Dedifferentiated amniotic fluid mesenchymal stem cell (primary cell): ENCODE measurements at regions not wholly inside any gene's neighbourhood (a gene's known extent, or its start where the extent isn't known, plus 50 kb on each side); places are given as distances from the start of the nearest gene placed in this dataset.
"Not testable (repeated sequence)": the region's sequence is repeated elsewhere in the genome, so short reads cannot be mapped to it uniquely, and the experiment has no call there.

Experiments
- DNase-seq: peaks from one replicate; pipeline ENCODE4 v3.0.0-alpha.2; 2016; ENCODE audit errors: extremely low spot score

- no peak for DNase-seq
Measured at GRCh38 chr1:182229451-182229850, 162.1 kb downstream of the GLUL start.

- DNase-seq = no peak
Measured at GRCh38 chr1:182227864-182228547, 163.6 kb downstream of the GLUL start.

GRCh38 chr1:182226618-182227017 lies 165.0 kb downstream of the GLUL start:
- no peak for DNase-seq

- DNase-seq = not testable (repeated sequence)
Measured at GRCh38 chr1:182225755-182226154, 164.2 kb upstream of the ZNF648 start.

DNA sequence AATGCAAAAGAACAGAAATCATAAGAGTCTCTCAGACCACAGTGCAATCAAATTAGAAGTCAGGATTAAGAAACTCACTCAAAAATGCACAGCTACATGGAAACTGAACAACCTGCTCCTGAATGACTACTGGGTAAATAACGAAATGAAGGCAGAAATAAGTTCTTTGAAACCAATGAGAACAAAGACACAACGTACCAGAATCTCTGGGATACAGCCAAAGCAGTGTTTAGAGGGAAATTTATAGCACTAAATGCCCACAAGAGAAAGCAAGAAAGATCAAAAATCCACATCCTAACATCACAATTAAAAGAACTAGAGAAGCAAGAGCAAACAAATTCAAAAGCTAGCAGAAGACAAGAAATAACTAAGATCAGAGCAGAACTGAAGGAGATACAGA lies 160.5 kb upstream of the ZNF648 start:
- DNase-seq = not testable (repeated sequence)

- DNase-seq = not testable (repeated sequence)
Measured at GRCh38 chr1:182221367-182221766, 159.9 kb upstream of the ZNF648 start.

DNA sequence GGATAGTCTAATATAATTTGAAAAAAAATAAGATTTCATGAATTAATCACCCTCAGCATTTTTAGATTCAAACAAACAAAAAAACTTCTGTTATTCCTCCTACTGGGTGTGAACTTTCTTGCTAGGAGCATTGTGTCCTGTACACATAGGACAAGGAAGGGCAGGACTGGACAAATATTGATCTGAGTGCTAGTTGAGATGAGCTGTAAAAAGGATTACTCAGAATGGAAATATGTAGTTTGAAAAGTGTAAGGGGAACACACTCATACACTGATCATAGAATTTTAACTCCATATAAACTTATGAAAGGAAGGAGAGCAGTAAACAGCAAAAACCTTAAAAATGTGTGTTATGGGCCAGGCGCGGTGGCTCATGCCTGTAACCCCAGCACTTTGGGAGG lies 156.5 kb upstream of the ZNF648 start:
- no peak for DNase-seq

DNA sequence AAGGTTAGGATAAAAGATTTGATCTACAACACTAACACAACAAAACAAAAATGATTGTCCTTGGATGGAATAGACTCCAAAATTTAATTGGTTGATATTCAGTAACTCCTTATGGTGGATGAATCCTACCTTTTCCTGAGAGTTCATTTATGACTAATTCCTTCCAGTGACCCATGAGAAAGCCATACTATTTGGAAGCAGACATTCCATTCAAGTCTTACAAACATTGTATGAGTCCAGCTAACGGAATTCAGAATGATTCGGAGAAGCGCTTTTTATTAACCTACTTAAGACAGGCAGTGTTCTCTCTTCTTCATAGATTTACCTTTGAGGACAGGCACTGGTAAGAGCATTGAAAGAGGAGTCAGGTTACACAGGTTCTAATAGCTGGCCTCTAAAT lies 155.6 kb upstream of the ZNF648 start:
- peak; percentile 27 for DNase-seq

GRCh38 chr1:182215764-182216163 lies 154.3 kb upstream of the ZNF648 start:
- peak; percentile 19 for DNase-seq

- DNase-seq = no peak
Measured at GRCh38 chr1:182213163-182213562, 151.7 kb upstream of the ZNF648 start.

GRCh38 chr1:182211386-182211785 lies 149.9 kb upstream of the ZNF648 start:
- no peak for DNase-seq

- no peak for DNase-seq
Measured at GRCh38 chr1:182210417-182210816, 148.9 kb upstream of the ZNF648 start.

DNA sequence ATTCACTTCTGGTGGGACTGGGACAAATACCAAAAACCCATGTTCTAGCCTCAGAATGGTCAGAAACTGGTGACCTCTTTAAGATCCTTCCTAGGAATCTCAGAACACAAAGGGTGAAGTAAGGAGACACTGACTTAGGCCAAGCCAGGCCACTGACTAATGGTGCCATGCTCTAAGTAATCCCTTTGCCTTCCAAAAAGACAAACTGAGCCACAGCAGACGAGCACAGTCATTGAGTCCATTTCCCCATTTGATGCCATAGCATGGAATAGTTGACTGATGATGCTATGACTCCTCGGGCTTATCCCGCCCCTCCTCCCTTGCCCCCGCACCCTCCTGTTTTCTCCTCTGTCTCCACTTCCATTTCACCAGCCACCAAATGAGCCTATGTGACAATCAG lies 145.8 kb upstream of the ZNF648 start:
- no peak for DNase-seq

DNA sequence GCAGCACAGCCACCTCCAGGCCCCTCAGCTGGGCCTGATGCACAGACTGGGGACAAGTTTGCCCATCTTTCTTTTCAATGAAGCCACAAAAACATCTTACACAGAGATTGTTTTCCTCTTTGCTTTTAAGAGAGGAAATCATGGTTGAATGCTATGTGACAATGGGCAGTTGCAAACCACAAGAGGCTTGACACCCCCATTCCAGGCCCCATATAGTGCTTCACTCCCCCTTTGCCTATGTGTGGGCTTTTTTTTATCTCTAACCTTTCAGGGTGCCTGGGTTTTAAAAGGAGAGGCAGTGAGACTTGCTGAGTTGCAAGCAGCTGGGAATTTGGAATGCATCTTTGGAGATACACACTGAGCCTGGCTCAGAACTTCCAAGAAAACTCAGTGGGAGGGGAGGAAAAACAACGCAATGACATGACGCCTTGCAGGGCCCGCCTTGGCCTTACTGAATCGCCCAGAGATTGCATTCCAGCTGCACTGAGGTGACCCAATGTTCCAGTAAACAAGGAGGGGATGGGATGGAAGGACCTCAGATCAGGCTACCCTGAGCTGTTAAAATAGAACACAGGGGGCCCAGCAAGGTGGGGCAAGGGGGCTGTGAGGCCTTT lies 145.2 kb upstream of the ZNF648 start:
- no peak for DNase-seq

DNA sequence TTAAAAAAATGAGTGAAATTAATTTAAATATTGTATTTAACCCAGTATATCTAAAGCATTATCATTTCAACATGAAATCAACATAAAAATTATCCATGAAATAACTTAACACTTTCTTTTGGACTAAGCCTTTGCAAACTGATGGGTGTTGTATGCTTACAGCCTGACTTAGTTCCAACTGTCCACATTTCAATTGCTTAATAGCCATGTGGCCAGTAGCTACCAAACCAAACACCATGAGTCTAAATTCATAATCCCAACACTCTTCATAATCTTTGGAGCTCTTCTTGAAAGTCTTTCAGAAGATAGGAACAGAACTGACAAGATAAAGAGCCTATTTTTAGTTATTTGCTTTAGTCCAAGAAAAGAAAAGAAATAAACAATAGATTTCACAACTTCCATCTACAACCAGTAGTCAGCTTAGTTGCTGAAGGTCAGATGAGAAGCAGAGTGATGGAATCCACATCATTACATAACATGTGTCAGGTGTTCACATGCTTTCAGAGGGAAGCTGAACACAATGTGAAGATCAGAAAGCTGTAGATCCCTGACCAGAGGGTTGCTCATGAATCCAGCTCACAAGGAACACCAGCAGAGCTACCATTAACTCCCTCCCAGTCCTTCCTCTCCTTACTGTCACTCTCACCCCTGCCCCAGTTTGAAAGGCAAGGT lies 144.0 kb upstream of the ZNF648 start:
- no peak for DNase-seq

DNA sequence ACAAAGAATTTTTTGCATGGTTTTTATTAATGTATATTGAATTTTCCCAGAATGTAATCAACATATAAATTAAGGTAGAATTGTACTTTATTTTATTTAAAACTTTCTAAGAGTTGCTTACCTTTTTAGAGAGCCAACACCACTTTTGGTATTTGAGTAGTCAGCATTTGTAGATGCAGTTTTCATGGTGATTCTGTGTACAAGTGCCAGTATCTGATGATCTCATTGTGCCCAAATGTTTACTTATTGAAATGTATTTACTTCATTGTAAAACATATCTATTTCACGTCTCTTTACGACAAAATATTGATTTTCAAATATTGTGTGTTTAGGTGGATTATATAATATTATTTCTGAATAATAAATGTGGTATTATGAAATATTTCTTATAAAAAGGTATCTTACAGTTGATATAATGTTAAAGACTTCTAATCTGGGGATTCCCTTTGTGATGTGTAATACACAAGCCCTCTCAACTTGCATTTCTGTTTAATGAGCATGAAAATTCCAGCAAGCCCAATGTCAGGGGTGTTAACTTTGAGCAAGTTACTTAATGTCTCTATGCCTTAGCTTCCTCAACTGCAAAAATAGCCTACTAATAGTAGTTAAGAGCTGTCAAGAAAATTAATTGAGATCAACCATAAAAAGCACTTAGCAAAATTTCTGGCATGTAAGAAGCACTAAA lies 141.8 kb upstream of the ZNF648 start:
- no peak for DNase-seq

DNA sequence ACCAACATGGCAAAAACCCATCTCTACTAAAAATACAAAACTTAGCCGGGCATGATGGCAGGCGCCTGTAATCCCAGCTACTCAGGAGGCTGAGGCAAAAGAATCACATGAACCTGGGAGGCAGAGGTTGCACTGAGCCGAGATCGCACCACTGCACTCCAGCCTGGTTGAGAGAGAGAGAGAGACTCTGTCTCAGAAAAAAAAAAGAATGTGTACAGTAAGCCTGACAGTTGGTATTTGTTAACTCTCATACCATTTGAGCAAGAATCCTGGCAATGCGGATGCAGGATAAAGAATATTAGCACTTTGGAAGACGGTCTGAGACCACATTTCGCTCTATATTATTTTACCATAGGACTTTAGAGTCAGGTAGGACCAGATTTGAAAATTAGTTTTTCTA lies 140.0 kb upstream of the ZNF648 start:
- not testable (repeated sequence) for DNase-seq

DNA sequence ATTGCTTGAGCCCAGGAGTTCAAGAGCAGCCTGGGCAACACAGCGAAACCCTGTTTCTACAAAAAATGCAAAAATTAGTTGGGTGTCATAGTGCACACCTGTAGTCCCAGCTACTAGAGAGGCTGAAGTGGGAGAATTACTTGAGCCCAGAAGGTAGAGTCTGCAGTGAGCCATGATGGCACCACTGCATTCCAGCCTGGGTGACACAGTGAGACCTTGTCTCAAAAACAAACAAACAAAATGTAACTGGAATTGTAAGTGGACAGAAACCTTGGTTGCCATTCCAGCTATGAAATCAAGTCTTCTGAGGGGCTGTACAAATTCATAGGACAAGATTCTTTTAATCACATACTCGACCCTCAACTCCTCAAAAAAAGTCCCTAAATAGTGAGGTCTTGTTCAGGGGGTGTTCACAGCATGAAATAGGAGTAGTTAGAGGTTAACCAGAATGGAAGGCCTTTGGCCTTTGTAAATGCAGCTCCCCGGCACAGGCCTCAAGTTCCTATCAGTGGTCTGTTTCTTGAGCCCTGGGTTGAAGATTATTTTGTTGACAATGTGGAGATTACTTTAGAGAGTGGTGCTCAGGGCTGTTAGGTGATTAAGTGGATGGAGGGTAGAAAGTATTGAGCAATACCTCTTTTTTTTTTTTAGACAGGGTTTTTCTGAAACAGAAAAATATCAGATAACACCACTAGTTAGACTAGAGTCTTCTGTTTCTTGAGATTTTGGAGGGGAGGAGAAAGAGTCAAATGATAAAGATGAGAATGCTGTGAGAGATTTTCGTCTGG lies 138.7 kb upstream of the ZNF648 start:
- DNase-seq = no peak

- no peak for DNase-seq
Measured at GRCh38 chr1:182198006-182198605, 136.6 kb upstream of the ZNF648 start.

DNA sequence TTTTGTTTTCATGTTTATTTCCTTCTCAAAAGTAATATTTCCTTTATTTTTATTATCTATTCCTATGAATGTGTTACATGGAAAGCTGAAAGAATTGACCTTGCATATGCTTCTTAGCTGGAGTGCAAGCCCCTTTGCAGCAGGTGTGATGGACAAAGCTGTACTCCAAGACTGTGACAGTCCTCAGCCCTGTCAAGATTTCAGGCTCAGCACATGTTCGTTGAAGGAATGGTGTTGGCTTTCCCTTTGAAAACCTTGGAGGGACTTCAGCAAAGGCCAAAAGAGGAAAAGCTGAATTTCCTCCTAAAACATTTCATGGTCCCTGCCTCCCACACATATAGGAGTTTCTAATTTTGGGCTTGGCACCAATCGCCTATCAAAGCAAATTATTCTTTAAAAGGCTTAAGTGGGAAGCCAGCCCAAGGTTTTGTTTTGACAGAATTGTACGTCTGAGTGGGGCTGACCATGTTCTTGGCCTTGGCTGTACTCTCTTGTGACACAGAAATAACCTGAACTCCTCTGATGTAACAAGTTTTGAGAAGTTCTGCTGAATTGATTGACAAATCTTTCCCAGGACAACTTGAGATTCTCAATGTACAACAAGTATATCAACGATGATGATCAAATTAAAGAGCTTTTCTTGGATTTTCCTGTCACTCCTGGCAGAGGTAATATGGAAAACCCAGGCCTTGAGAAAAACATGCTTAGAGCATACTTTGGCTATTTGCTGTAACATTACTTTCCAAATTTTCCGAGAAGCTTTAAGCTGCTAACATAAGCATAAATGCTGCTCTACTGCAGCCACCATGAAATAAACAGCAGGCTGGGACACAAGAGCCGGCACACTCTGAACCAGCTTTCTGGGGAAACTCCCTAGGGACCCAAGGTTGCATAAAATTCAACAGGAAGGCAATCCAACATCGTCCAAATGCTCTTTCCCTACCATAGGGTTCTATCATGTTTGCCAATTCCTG lies 135.7 kb upstream of the ZNF648 start:
- DNase-seq = no peak
